ENCODE measurements at regions not wholly inside any gene's neighbourhood (a gene's known extent, or its start where the extent isn't known, plus 50 kb on each side); places are given as distances from the start of the nearest gene placed in this dataset.
"Not testable (repeated sequence)": the region's sequence is repeated elsewhere in the genome, so short reads cannot be mapped to it uniquely, and the experiment has no call there.

DNA sequence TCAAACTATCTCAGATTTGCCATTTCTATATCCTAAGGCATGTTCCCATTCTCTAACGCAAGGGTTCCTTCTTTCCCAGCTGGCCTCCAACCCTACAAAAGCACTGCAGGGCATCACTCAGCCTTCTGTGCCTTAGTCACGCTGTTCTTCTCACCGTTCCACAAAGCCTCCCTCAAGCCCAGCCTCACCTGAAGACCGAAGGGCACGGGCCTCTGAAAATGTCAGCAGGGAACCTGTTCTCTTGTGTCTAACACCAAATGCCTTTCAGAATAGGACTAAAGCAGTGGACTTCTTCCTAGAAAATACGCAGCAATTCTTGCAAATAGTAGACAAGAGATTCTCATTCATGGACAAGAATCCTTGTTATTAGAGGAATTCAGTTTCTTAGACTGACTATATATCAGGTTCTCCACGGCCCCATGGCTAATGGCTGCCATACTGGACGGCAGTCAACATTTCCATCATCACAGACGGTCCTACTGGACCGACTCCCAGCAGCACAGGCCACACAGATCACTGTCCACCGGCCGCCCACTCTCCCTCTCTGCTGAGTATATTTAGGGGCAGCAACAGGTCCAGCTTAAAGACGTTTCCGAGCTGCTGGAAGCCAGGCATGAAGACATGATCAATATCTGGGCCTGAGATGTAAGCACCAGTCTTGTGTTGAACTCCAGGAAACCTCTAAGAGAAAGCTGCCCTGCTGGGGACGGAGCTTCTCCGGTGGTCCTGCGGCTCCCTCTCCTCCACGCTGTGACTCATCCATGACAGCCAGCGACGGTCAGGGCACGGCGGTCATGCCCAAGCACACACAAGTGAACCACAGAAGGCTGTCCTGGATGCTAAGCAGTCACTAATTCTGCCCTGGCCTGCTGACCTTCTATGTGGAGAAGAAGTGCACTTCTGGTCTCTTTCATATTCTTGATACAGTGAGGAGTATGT is 61.8 kb upstream of the TNK2 start:
- intact Hi-C loops (cut with DNase I); H3K4me1 ChIP-seq (ENCODE audit: control insufficient read depth in 2 of 3, insufficient read depth in 2 of 3, low read depth in 1 of 3, low read length in 3 of 3); H3K4me3 ChIP-seq (ENCODE audit: low read length in 3 of 3); H3K9me3 ChIP-seq (ENCODE audit: control insufficient read depth in 2 of 3, insufficient read depth in 1 of 3, low read length in 3 of 3); H3K27me3 ChIP-seq (ENCODE audit: control insufficient read depth, insufficient read depth, low read length); H3K27ac ChIP-seq (ENCODE audit: low read depth in 2 of 2, low read length in 2 of 2); FAIRE-seq; DNase-seq; H3K9ac ChIP-seq (ENCODE audit: low read length in 3 of 3): not testable (repeated sequence)
- peaks cover 0 to 13% (median 9%) of the 10 kb centered on the region in 3 donors for H3K36me3 ChIP-seq (ENCODE audit: control insufficient read depth in 2 of 3, insufficient read depth in 3 of 3, low read length in 3 of 3)

DNA sequence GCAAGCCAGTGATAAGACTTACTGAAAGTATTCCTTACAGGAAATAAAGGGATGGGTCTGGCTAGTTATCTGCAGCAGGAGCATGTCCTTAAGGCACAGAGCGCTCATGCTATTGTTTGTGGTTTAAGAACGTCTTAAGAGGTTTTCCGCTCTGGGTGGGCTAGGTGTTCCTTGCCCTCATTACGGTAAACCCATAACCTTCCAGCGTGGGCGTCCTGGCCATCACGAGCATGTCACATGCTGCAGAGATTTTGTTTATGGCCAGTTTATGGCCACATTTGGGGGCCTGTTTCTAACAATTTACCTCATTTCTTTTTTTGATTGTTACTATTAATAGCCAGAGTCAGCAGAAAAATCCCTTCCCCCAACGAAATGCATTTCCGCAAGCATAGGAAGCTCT is 61.0 kb upstream of the TNK2 start:
- H3K27me3 ChIP-seq (ENCODE audit: control insufficient read depth, insufficient read depth, low read length); H3K9ac ChIP-seq (ENCODE audit: low read length in 3 of 3); H3K27ac ChIP-seq (ENCODE audit: low read depth in 2 of 2, low read length in 2 of 2); H3K4me1 ChIP-seq (ENCODE audit: control insufficient read depth in 2 of 3, insufficient read depth in 2 of 3, low read depth in 1 of 3, low read length in 3 of 3); intact Hi-C loops (cut with DNase I); DNase-seq; FAIRE-seq; H3K4me3 ChIP-seq (ENCODE audit: low read length in 3 of 3); H3K9me3 ChIP-seq (ENCODE audit: control insufficient read depth in 2 of 3, insufficient read depth in 1 of 3, low read length in 3 of 3): not testable (repeated sequence)
- peaks cover 0 to 13% (median 13%) of the 10 kb centered on the region in 3 donors for H3K36me3 ChIP-seq (ENCODE audit: control insufficient read depth in 2 of 3, insufficient read depth in 3 of 3, low read length in 3 of 3)

DNA sequence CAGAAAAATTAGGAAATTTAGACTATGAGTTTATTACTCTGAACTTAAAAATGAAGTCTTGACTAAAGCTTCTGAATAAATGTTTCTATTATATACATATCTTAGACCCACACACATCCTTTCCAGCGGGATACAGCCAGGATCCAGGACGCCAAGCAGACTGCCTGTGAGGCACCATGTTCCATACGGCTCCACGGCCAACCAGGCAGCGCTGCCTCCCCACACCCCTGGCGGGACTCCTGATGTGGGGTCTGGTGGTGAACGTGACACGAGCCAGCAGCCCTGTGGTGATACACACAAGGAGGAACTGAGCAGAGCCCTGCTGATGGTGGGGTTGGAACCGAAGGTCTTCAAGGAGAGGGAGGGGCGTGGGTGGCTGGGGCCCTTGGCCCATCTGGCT is 59.8 kb upstream of the TNK2 start:
- H3K9me3 ChIP-seq (ENCODE audit: control insufficient read depth in 2 of 3, insufficient read depth in 1 of 3, low read length in 3 of 3); H3K27me3 ChIP-seq (ENCODE audit: control insufficient read depth, insufficient read depth, low read length); H3K4me3 ChIP-seq (ENCODE audit: low read length in 3 of 3); H3K27ac ChIP-seq (ENCODE audit: low read depth in 2 of 2, low read length in 2 of 2); FAIRE-seq; H3K4me1 ChIP-seq (ENCODE audit: control insufficient read depth in 2 of 3, insufficient read depth in 2 of 3, low read depth in 1 of 3, low read length in 3 of 3); DNase-seq; H3K9ac ChIP-seq (ENCODE audit: low read length in 3 of 3); intact Hi-C loops (cut with DNase I): not testable (repeated sequence)
- H3K36me3 ChIP-seq (ENCODE audit: control insufficient read depth in 2 of 3, insufficient read depth in 3 of 3, low read length in 3 of 3): peaks cover 0 to 13% (median 13%) of the 10 kb centered on the region in 3 donors

DNA sequence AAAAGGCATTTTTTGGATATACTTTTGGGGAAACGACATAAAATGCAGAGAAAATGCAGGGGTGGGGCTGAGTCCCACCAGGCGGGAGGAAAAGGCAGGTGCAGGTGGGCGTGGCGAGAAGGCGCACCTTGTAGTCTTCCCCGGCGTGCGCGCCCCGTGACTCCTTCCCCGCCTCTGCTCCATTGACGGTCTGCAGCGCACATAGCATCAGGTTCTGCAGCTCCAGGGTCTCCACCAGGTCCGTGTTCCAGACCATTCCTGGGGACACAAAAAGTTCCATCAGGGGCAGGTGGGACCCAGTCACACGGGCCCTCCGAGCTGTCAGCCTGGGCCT is 59.0 kb upstream of the TNK2 start:
- H3K9ac ChIP-seq (ENCODE audit: low read length in 3 of 3); DNase-seq; H3K4me3 ChIP-seq (ENCODE audit: low read length in 3 of 3); H3K27ac ChIP-seq (ENCODE audit: low read depth in 2 of 2, low read length in 2 of 2); H3K4me1 ChIP-seq (ENCODE audit: control insufficient read depth in 2 of 3, insufficient read depth in 2 of 3, low read depth in 1 of 3, low read length in 3 of 3); intact Hi-C loops (cut with DNase I); H3K27me3 ChIP-seq (ENCODE audit: control insufficient read depth, insufficient read depth, low read length); H3K9me3 ChIP-seq (ENCODE audit: control insufficient read depth in 2 of 3, insufficient read depth in 1 of 3, low read length in 3 of 3); FAIRE-seq: not testable (repeated sequence)
- peaks cover 0 to 13% (median 13%) of the 10 kb centered on the region in 3 donors for H3K36me3 ChIP-seq (ENCODE audit: control insufficient read depth in 2 of 3, insufficient read depth in 3 of 3, low read length in 3 of 3)

DNA sequence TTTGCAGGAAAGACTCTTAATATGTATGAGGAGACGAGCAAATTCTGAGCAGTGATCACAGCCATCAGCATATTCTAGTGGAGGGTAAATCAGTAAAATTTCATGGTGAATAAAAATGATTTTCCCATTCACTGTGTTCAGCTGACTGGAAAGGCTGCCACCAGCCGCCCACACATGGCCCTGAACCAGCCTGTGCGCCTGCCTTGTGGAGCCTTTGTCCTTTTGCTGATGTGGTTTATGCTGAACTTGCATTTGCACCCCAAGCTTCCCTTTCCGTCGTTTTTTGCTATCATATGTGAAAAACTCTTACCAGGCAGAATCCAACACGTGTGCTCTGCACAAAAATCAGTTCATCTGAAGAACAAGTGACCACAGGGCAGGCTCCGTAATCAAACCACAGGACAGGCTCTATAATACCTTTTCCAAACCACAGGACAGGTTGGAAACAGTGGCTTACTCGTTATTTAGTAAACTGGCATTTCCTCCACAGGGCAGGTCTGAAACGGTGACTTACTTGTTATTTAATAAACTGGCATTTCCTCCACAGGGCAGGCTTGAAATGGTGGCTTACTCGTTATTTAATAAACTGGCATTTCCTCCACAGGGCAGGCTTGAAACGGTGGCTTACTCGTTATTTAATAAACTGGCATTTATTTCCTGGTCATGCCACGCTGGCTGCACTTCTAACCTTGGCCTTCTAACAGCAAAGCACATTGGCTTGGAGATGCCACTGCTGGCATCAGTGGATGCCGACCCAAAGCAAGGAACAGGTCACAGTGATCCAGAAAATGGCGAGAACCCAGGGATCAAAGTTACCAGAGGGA is 58.4 kb upstream of the TNK2 start:
- H3K36me3 ChIP-seq (ENCODE audit: control insufficient read depth in 2 of 3, insufficient read depth in 3 of 3, low read length in 3 of 3): peaks cover 0 to 13% (median 13%) of the 10 kb centered on the region in 3 donors
- H3K9me3 ChIP-seq (ENCODE audit: control insufficient read depth in 2 of 3, insufficient read depth in 1 of 3, low read length in 3 of 3); H3K27me3 ChIP-seq (ENCODE audit: control insufficient read depth, insufficient read depth, low read length); DNase-seq; H3K9ac ChIP-seq (ENCODE audit: low read length in 3 of 3); H3K4me3 ChIP-seq (ENCODE audit: low read length in 3 of 3); intact Hi-C loops (cut with DNase I); H3K27ac ChIP-seq (ENCODE audit: low read depth in 2 of 2, low read length in 2 of 2); H3K4me1 ChIP-seq (ENCODE audit: control insufficient read depth in 2 of 3, insufficient read depth in 2 of 3, low read depth in 1 of 3, low read length in 3 of 3): not testable (repeated sequence)
- peak; percentile 56 for FAIRE-seq

DNA sequence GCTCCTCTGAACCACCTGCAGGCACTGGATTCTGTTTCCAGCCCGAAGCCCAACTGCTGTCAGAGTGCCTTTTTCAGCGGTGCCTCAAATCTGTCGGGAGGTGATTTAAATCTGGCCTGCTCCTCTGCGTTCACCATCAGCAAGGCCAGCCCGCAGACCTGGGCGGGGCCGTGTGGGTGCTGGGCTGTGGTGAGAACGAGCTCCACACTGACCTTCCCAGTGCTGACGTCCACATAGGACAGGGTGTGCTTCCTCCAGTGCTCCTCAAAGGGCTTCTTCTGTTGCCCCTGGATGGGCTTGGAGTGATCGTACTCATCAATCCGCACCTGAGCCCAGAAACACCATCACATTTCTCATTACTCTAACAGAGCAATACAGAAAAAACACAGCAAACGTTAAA is 56.9 kb upstream of the TNK2 start:
- intact Hi-C loops (cut with DNase I); FAIRE-seq; DNase-seq; H3K27me3 ChIP-seq (ENCODE audit: control insufficient read depth, insufficient read depth, low read length); H3K9me3 ChIP-seq (ENCODE audit: control insufficient read depth in 2 of 3, insufficient read depth in 1 of 3, low read length in 3 of 3); H3K4me1 ChIP-seq (ENCODE audit: control insufficient read depth in 2 of 3, insufficient read depth in 2 of 3, low read depth in 1 of 3, low read length in 3 of 3); H3K36me3 ChIP-seq (ENCODE audit: control insufficient read depth in 2 of 3, insufficient read depth in 3 of 3, low read length in 3 of 3); H3K4me3 ChIP-seq (ENCODE audit: low read length in 3 of 3); H3K27ac ChIP-seq (ENCODE audit: low read depth in 2 of 2, low read length in 2 of 2); H3K9ac ChIP-seq (ENCODE audit: low read length in 3 of 3): not testable (repeated sequence)

DNA sequence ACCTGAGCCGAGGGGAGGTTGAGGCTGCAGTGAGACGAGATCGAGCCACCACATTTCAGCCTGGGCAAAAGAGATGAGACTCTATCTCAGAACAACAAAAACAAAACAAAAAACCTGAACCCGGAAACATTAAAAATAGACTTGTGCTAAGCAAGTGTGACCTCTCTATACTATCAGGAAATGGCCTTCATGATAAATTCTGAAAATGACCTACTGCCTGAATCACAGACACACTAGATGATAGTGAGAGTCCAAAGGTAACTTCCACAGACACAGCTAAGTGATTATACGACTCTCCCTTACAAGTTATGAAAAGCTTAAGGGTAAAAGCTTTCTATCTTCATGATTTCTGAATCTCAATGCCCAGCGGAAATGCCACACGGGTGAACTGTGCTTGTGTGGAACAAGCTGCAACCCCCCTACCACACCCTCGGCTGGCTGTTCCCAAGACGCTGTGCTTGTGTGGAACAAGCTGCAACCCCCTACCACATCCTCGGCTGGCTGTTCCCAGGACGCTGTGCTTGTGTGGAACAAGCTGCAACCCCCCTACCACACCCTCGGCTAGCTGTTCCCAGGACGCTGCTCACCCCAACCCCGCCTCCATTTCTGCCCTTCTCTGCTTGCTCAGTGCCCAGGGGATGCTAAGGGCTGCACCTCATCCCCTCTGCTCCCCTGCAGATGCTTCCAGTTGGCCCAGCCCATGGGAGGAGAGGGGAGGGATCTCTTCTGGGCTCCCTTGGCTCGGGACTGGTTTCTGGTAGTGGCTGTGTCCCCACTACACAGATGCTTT is 56.2 kb upstream of the TNK2 start:
- H3K27ac ChIP-seq (ENCODE audit: low read depth in 2 of 2, low read length in 2 of 2); H3K9ac ChIP-seq (ENCODE audit: low read length in 3 of 3); H3K4me3 ChIP-seq (ENCODE audit: low read length in 3 of 3); H3K9me3 ChIP-seq (ENCODE audit: control insufficient read depth in 2 of 3, insufficient read depth in 1 of 3, low read length in 3 of 3); intact Hi-C loops (cut with DNase I); FAIRE-seq; H3K27me3 ChIP-seq (ENCODE audit: control insufficient read depth, insufficient read depth, low read length); H3K4me1 ChIP-seq (ENCODE audit: control insufficient read depth in 2 of 3, insufficient read depth in 2 of 3, low read depth in 1 of 3, low read length in 3 of 3); H3K36me3 ChIP-seq (ENCODE audit: control insufficient read depth in 2 of 3, insufficient read depth in 3 of 3, low read length in 3 of 3): not testable (repeated sequence)
- peak in 1 of 5 donors; percentile 17 for DNase-seq

Measured in kidney (tissue), 10 donors.